ENCODE measurements at regions not wholly inside any gene's neighbourhood (a gene's known extent, or its start where the extent isn't known, plus 50 kb on each side); places are given as distances from the start of the nearest gene placed in this dataset.

DNA sequence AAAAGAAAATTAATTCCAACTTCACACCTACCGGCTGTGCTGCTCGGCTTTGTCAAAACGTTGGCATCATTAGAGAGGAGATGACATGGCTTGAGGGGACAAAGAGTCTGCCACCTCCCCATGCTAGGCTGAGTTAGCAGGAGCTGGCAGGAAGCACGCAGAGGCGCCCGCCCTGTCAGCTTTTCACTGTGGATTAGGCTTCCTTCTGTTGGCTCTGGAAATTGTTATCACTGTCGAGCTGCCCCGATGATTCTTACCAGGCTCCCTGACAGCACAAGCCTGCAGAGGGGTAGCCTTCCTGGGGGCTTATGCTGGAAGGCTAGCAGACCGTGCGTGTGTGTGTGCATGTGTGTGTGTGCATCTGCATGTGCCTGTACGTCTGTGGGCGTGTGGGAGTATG, 490.9 kb upstream of the TBX3 start:
- Histone ChIP-seq H3K9me3 (no peaks in the 10 kb centered on the region), H3K4me1 (no peaks in the 10 kb centered on the region), H3K36me3 (no peaks in the 10 kb centered on the region), H3K27me3 (no peaks in the 10 kb centered on the region), H3K27ac (no peak overlapping the region), H3K4me3 (no peak overlapping the region)
- no peak for DNase-seq (ENCODE audit: low spot score in 2 of 2)
- intact Hi-C loops (cut with DNase I; ENCODE audit: low total_unique reads), result no loop called here
- TF ChIP-seq, protein P1, sequence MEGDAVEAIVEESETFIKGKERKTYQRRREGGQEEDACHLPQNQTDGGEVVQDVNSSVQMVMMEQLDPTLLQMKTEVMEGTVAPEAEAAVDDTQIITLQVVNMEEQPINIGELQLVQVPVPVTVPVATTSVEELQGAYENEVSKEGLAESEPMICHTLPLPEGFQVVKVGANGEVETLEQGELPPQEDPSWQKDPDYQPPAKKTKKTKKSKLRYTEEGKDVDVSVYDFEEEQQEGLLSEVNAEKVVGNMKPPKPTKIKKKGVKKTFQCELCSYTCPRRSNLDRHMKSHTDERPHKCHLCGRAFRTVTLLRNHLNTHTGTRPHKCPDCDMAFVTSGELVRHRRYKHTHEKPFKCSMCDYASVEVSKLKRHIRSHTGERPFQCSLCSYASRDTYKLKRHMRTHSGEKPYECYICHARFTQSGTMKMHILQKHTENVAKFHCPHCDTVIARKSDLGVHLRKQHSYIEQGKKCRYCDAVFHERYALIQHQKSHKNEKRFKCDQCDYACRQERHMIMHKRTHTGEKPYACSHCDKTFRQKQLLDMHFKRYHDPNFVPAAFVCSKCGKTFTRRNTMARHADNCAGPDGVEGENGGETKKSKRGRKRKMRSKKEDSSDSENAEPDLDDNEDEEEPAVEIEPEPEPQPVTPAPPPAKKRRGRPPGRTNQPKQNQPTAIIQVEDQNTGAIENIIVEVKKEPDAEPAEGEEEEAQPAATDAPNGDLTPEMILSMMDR (IDR thresholded peaks at IDR 0.05), result no peak
- TF ChIP-seq POLR2AphosphoS5 (IDR thresholded peaks at IDR 0.05) (no peak), POLR2A (IDR thresholded peaks at IDR 0.05) (no peak)

DNA sequence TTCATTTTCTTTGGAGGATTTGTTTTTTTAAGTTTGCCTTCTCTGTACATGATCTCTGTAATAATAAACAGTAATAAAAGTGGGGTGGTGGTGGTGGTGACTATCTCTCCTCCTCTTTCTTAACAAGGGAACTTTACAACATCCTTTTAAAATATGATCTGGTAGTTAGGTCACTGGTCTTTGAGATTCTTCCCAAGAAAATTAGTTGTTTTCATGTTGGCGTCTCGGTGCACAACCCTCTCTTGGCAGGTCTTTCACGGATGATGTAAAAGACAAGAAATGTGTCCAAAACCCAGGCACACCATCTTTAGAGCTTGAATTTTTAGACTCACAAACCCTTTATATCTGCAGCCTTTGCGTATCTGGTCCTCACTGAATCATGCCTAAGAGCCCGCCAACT, 488.5 kb upstream of the TBX3 start:
- no peaks in the 10 kb centered on the region for H3K4me1 ChIP-seq
- DNase-seq (ENCODE audit: low spot score in 2 of 2), result no peak
- TF ChIP-seq POLR2A (IDR thresholded peaks at IDR 0.05), result no peak
- no peaks in the 10 kb centered on the region for H3K9me3 ChIP-seq
- H3K4me3 ChIP-seq, result no peak overlapping the region
- no peaks in the 10 kb centered on the region for H3K27me3 ChIP-seq
- intact Hi-C loops (cut with DNase I; ENCODE audit: low total_unique reads), result no loop called here
- no peaks in the 10 kb centered on the region for H3K36me3 ChIP-seq
- no peak overlapping the region for H3K27ac ChIP-seq

DNA sequence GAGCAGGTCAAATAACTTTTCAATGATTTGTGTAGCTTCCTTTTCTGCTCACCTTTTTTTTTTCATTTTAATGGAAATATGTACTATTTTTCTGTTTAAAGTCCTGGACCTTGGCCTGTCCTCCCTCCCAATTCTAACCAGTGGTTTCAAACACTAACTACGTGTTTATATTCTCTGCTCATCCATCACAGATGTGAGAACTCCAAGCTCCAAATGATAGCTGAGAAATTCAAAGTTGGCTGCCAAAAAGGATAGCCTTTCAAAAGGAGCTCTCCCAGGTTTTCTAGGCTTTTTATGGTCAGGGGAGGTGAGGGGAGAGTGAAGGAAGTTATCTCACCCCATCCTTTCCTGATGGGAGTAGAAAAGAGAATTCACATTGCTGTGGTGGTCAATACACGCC, 486.0 kb upstream of the TBX3 start:
- DNase-seq (ENCODE audit: low spot score in 2 of 2), result no peak
- Histone ChIP-seq H3K4me3 (no peak overlapping the region), H3K27me3 (no peaks in the 10 kb centered on the region), H3K9me3 (no peaks in the 10 kb centered on the region), H3K4me1 (no peaks in the 10 kb centered on the region), H3K36me3 (no peaks in the 10 kb centered on the region), H3K27ac (no peak overlapping the region)
- intact Hi-C loops (cut with DNase I; ENCODE audit: low total_unique reads), result no loop called here
- TF ChIP-seq, protein P1 (IDR thresholded peaks at IDR 0.05), result no peak
- TF ChIP-seq POLR2A (IDR thresholded peaks at IDR 0.05) (no peak), POLR2AphosphoS5 (IDR thresholded peaks at IDR 0.05) (no peak)

DNA sequence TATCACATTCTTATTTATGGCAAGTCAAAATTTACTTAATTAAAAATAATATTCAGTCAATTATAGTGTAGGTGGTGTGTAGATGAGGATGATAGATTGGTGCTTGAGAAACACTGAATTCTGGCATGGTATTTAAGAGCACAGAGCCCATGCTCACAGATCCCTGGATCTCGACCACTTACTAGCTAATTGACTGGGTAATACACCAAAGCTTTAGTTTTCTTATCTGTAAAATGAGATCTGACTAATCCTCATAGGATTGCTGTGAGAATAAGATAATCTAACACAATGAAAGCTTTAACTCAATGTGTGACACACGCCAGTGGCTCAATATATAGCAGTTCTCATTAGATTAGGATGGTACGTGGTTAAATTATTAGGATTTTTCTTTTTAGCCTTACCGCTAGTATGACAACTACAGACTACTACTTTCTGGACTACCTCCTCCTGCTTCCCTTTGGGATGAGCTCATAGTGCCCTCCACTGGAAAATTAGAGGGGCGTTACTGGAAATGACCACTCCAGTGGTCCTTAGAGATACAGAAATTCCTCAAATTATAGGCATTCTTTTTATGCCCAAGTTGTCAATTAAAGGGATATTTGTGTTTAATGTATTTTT, 482.8 kb upstream of the TBX3 start:
- Histone ChIP-seq H3K4me1 (no peaks in the 10 kb centered on the region), H3K36me3 (no peaks in the 10 kb centered on the region), H3K4me3 (no peak overlapping the region), H3K9me3 (no peaks in the 10 kb centered on the region), H3K27ac (no peak overlapping the region), H3K27me3 (no peaks in the 10 kb centered on the region)
- no peak for DNase-seq (ENCODE audit: low spot score in 2 of 2)
- intact Hi-C loops (cut with DNase I; ENCODE audit: low total_unique reads), result no loop called here
- TF ChIP-seq POLR2AphosphoS5 (IDR thresholded peaks at IDR 0.05), result no peak
- TF ChIP-seq, protein P1 (IDR thresholded peaks at IDR 0.05), result no peak
- no peak for TF ChIP-seq POLR2A (IDR thresholded peaks at IDR 0.05)

DNA sequence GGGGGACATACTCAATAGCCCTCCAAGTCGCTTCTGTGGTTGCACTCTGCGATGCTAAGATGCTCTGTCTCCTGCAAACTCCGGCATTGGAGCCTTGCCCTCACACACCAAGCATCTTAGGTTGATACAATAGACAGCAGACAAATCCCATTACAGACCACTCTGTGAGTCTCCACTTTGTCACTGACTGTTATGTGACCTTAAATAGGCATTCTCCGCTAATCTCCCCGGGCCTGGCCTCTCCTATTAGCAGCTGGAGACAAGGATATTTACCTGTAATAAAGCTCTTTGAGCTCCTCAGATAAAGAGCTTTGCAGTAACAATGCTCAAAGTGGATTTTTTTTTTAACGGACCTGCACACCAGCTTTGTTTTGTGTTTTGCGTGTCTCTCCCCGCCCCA, 479.7 kb upstream of the TBX3 start:
- no peaks in the 10 kb centered on the region for H3K4me1 ChIP-seq
- no peak for DNase-seq (ENCODE audit: low spot score in 2 of 2)
- no peaks in the 10 kb centered on the region for H3K9me3 ChIP-seq
- intact Hi-C loops (cut with DNase I; ENCODE audit: low total_unique reads), result no loop called here
- no peaks in the 10 kb centered on the region for H3K36me3 ChIP-seq
- H3K4me3 ChIP-seq, result no peak overlapping the region
- TF ChIP-seq POLR2AphosphoS5 (IDR thresholded peaks at IDR 0.05), result no peak
- TF ChIP-seq, protein P1 (IDR thresholded peaks at IDR 0.05), result no peak
- TF ChIP-seq POLR2A (IDR thresholded peaks at IDR 0.05), result no peak
- no peak overlapping the region for H3K27ac ChIP-seq
- H3K27me3 ChIP-seq, result no peaks in the 10 kb centered on the region
